GM12892 (cell line): ENCODE measurements at regions not wholly inside any gene's neighbourhood (a gene's known extent, or its start where the extent isn't known, plus 50 kb on each side); places are given as distances from the start of the nearest gene placed in this dataset.

Source experiments
- POLR2A ChIP-seq: IDR thresholded peaks from 2 replicates; pipeline ENCODE4 v1.6.1; 2011; ENCODE audit warnings: low read depth, low read length, control low read depth
- POLR2AphosphoS5 ChIP-seq: IDR thresholded peaks from 2 replicates; pipeline ENCODE4 v1.6.1; 2011; ENCODE audit warnings: low read depth, low read length, control low read depth

GRCh38 chr7:92969061-92969460, 132.7 kb upstream of the CDK6 start:
- TF ChIP-seq POLR2AphosphoS5 (no peak), POLR2A (no peak)
